ENCODE measurements at regions not wholly inside any gene's neighbourhood (a gene's known extent, or its start where the extent isn't known, plus 50 kb on each side); places are given as distances from the start of the nearest gene placed in this dataset.
"Not testable (repeated sequence)": the region's sequence is repeated elsewhere in the genome, so short reads cannot be mapped to it uniquely, and the experiment has no call there.

GRCh38 chr1:78298349-78298748 lies 192.4 kb upstream of the PTGFR start:
- no peak for TF ChIP-seq CTCF (IDR thresholded peaks at IDR 0.05; ENCODE audit: borderline replicate concordance, control extremely low read depth, extremely low read depth, insufficient read depth, missing control alignments)
- in situ Hi-C loops (cut with MboI; ENCODE audit: low sequenced_read_pairs, unreplicated experiment): no loop called here
- no peak for DNase-seq (ENCODE audit: low spot score)

- no peak for TF ChIP-seq CTCF (IDR thresholded peaks at IDR 0.05; ENCODE audit: borderline replicate concordance, control extremely low read depth, extremely low read depth, insufficient read depth, missing control alignments)
- DNase-seq (ENCODE audit: low spot score): no peak
- in situ Hi-C loops (cut with MboI; ENCODE audit: low sequenced_read_pairs, unreplicated experiment): no loop called here
Measured at GRCh38 chr1:78301141-78301540, 189.6 kb upstream of the PTGFR start.

- in situ Hi-C loops (cut with MboI; ENCODE audit: low sequenced_read_pairs, unreplicated experiment): no loop called here
- no peak for TF ChIP-seq CTCF (IDR thresholded peaks at IDR 0.05; ENCODE audit: borderline replicate concordance, control extremely low read depth, extremely low read depth, insufficient read depth, missing control alignments)
- DNase-seq (ENCODE audit: low spot score): no peak
Measured at GRCh38 chr1:78303620-78304019, 187.2 kb upstream of the PTGFR start.

- DNase-seq (ENCODE audit: low spot score): no peak
- no peak for TF ChIP-seq CTCF (IDR thresholded peaks at IDR 0.05; ENCODE audit: borderline replicate concordance, control extremely low read depth, extremely low read depth, insufficient read depth, missing control alignments)
- in situ Hi-C loops (cut with MboI; ENCODE audit: low sequenced_read_pairs, unreplicated experiment): no loop called here
Measured at GRCh38 chr1:78304341-78304740, 186.4 kb upstream of the PTGFR start.

GRCh38 chr1:78304761-78305160 lies 186.0 kb upstream of the PTGFR start:
- no peak for TF ChIP-seq CTCF (IDR thresholded peaks at IDR 0.05; ENCODE audit: borderline replicate concordance, control extremely low read depth, extremely low read depth, insufficient read depth, missing control alignments)
- in situ Hi-C loops (cut with MboI; ENCODE audit: low sequenced_read_pairs, unreplicated experiment): no loop called here
- DNase-seq (ENCODE audit: low spot score): no peak

- in situ Hi-C loops (cut with MboI; ENCODE audit: low sequenced_read_pairs, unreplicated experiment): not testable (repeated sequence)
Measured at GRCh38 chr1:78310261-78310660, 180.5 kb upstream of the PTGFR start.

GRCh38 chr1:78318011-78318410 lies 172.8 kb upstream of the PTGFR start:
- TF ChIP-seq CTCF (IDR thresholded peaks at IDR 0.05; ENCODE audit: borderline replicate concordance, control extremely low read depth, extremely low read depth, insufficient read depth, missing control alignments): no peak
- DNase-seq (ENCODE audit: low spot score): no peak
- in situ Hi-C loops (cut with MboI; ENCODE audit: low sequenced_read_pairs, unreplicated experiment): no loop called here

More at GRCh38 chr1:78310261-78310660, 180.5 kb upstream of the PTGFR start:
- not testable (repeated sequence) for DNase-seq (ENCODE audit: low spot score)

Measured in GM13976 (cell line).